HFFc6 (cell line): ENCODE measurements at regions not wholly inside any gene's neighbourhood (a gene's known extent, or its start where the extent isn't known, plus 50 kb on each side); places are given as distances from the start of the nearest gene placed in this dataset.

ENCODE experiments used
- DNase-seq: peaks from one replicate; pipeline ENCODE4 v3.0.0-alpha.2; 2018
- H3K27ac Mint-ChIP-seq: 2 replicates; pipeline ENCODE4 v1.8.0; 2020; ENCODE audit warnings: mild to moderate bottlenecking, mixed read lengths
- H3K27me3 Mint-ChIP-seq: 2 replicates; pipeline ENCODE4 v1.8.0; 2021; ENCODE audit warnings: mild to moderate bottlenecking, moderate library complexity, mixed read lengths; ENCODE audit not compliant: insufficient read depth
- H3K36me3 Mint-ChIP-seq: 2 replicates; pipeline ENCODE4 v1.8.0; 2021; ENCODE audit warnings: low read depth, mixed read lengths
- H3K4me1 Mint-ChIP-seq: 2 replicates; pipeline ENCODE4 v1.8.0; 2020; ENCODE audit warnings: low read depth, mixed read lengths
- H3K4me3 Mint-ChIP-seq: 2 replicates; pipeline ENCODE4 v1.8.0; 2020; ENCODE audit warnings: mild to moderate bottlenecking, moderate library complexity, mixed read lengths
- H3K9me3 Mint-ChIP-seq: 2 replicates; pipeline ENCODE4 v1.8.0; 2020; ENCODE audit warnings: mild to moderate bottlenecking, mixed read lengths
- CTCF ChIP-seq: fragments of 200-600 bp; sonication (generic); IDR thresholded peaks from 2 replicates; pipeline ENCODE4 v1.5.0; 2021; ENCODE audit warnings: antibody characterized with exemption, mild to moderate bottlenecking

DNA sequence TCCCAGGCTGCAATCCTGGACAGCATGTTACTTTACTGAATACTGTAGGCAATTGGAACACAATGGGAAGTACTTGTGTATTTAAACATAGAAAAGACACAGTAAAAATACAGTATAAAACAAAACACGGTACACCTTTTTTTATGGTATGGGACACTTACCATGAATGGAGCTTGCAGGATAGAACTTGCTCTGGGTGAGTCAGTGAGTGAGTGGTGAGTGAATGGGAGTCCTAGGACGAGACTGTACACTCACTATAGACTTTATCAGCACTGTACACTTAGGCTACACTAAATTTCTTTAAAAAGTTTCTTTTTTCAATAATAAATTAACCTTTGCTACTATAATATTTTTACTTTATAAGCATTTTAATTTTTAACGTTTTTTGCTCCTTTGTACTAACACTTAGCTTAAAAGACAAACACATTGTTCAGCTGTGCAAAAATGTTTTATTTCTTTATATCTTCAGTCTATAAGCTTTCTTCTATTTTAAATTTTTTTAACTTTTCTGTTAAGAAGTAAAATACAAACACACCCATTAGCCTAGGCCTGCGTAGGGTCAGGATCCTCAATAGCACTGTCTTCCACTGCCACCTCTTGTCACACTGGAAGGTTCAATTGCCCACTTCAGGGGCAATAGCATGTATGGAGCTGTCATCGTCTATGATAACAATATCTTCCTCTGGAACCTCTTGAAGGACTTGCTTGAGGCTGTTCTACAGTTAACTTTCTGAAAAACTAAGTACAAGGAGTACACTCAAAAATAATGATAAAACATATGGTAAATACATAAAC, 293.5 kb upstream of the FSTL5 start:
- H3K4me1 Mint-ChIP-seq = no peaks in the 10 kb centered on the region

DNA sequence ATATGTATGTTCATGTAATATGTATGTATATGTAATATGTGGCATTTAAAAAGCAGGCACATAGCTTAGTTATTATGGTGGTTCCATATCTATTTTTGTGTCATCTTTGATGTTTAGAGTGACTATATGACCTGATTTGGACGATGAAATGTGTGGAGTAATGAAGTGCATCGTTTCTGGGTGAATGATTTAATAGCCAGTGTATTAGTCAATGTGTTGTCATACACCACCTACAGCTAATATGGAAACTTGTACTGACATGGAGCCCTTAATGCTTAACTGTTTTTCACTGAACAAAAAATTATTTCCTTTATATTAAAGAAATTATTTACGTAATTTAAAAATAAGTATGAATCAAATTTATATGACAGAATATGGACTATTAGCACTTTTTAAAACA, 292.3 kb upstream of the FSTL5 start:
- no peak for TF ChIP-seq CTCF
- H3K4me3 Mint-ChIP-seq = no peak overlapping the region
- no peak for DNase-seq
- no peaks in the 10 kb centered on the region for H3K27me3 Mint-ChIP-seq
- no peaks in the 10 kb centered on the region for H3K36me3 Mint-ChIP-seq
- H3K9me3 Mint-ChIP-seq = peaks cover 9% of the 10 kb centered on the region; the same call in 1 of the 2 replicates
- no peaks in the 10 kb centered on the region for H3K4me1 Mint-ChIP-seq
- no peak overlapping the region for H3K27ac Mint-ChIP-seq

More for the DNA sequence above, 293.5 kb upstream of the FSTL5 start:
- Mint-ChIP-seq H3K27me3 (no peaks in the 10 kb centered on the region), H3K9me3 (peaks cover 9% of the 10 kb centered on the region; the same call in 1 of the 2 replicates), H3K4me3 (no peak overlapping the region), H3K36me3 (no peaks in the 10 kb centered on the region), H3K27ac (no peak overlapping the region)
- no peak for TF ChIP-seq CTCF
- DNase-seq = no peak

GRCh38 chr4:162450531-162451035, 286.8 kb upstream of the FSTL5 start:
- no peak for TF ChIP-seq CTCF
- Mint-ChIP-seq H3K27me3 (no peaks in the 10 kb centered on the region), H3K4me1 (no peaks in the 10 kb centered on the region), H3K9me3 (peaks cover 13% of the 10 kb centered on the region), H3K27ac (no peak overlapping the region), H3K36me3 (no peaks in the 10 kb centered on the region), H3K4me3 (no peak overlapping the region)
- no peak for DNase-seq

DNA sequence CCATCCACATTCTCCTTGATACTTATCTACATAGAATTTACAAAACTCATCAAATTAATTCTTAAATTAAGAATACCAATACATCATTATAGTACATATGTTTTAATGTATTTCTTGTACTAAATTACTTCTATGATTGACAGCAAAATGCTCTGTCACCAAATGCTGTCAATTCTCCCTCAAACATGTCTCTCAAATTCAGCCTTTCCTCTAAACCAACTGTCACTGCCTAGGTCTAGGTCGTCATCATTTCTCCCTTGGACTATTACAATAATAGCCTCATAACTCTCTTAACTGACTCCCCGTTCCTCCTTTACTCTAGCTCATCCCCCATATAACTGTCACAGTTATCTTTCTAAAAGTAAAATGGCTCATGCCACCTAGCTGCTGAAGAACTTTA, 279.7 kb upstream of the FSTL5 start:
- no peaks in the 10 kb centered on the region for H3K27me3 Mint-ChIP-seq
- H3K36me3 Mint-ChIP-seq = no peaks in the 10 kb centered on the region
- H3K27ac Mint-ChIP-seq = no peak overlapping the region
- H3K4me3 Mint-ChIP-seq = no peak overlapping the region
- DNase-seq = no peak
- no peak for TF ChIP-seq CTCF
- H3K9me3 Mint-ChIP-seq = peaks cover 27% of the 10 kb centered on the region
- H3K4me1 Mint-ChIP-seq = no peaks in the 10 kb centered on the region

GRCh38 chr4:162442128-162442527, 278.3 kb upstream of the FSTL5 start:
- no peak for TF ChIP-seq CTCF
- no peak overlapping the region for H3K4me3 Mint-ChIP-seq
- H3K27ac Mint-ChIP-seq = no peak overlapping the region
- H3K27me3 Mint-ChIP-seq = no peaks in the 10 kb centered on the region
- H3K36me3 Mint-ChIP-seq = no peaks in the 10 kb centered on the region
- no peaks in the 10 kb centered on the region for H3K4me1 Mint-ChIP-seq
- DNase-seq = no peak
- peaks cover 33% of the 10 kb centered on the region for H3K9me3 Mint-ChIP-seq
